GM12878 (cell line): ENCODE measurements at regions not wholly inside any gene's neighbourhood (a gene's known extent, or its start where the extent isn't known, plus 50 kb on each side); places are given as distances from the start of the nearest gene placed in this dataset.

Experiments used
- ATAC-seq: fragments of 200-7000 bp; cut with Tn5 transposase; 3 replicates; pipeline ENCODE4 v1.9.1; 2020; ENCODE audit warnings: mild to moderate bottlenecking, moderate library complexity
- BruUV-seq: library from RNA; stranded (reverse); fragments of 400-500 nt; replicated peaks from 2 replicates; lab custom pipeline; 2021; lab: Mats Ljungman, UMichigan
- CTCF ChIA-PET: fragments of 300-600 bp; sonication (Branson Sonifier 250); formaldehyde crosslinking; extraction: SDS; loops from one replicate; lab custom pipeline; 2021; ENCODE audit warnings: inconsistent platforms; lab: Yijun Ruan, JAX
- POLR2A ChIA-PET: fragments of 350-600 bp; formaldehyde crosslinking; extraction: SDS; loops from one replicate; lab custom pipeline; 2021; ENCODE audit warnings: inconsistent platforms; lab: Charles Lee
- RAD21 ChIA-PET: fragments of 300-600 bp; sonication (Branson Sonifier 250); formaldehyde crosslinking; loops from one replicate; lab custom pipeline; 2023; ENCODE audit warnings: antibody characterized with exemption; ENCODE audit not compliant: unreplicated experiment; lab: Charles Lee
- SMC1A ChIA-PET: fragments of 300-600 bp; sonication (Branson Sonifier 250); formaldehyde crosslinking; loops from one replicate; lab custom pipeline; 2023; ENCODE audit not compliant: unreplicated experiment, uncharacterized antibody; lab: Charles Lee
- DNase-seq: peaks from one replicate; pipeline ENCODE4 v3.0.0-alpha.2; 2011; ENCODE audit warnings: low read depth, low spot score
- FAIRE-seq: peaks from 3 replicates; lab custom pipeline; 2011; peaks lifted over from hg19 to GRCh38; lab: Jason Lieb, UNC
- H2AFZ ChIP-seq: 2 replicates; pipeline ENCODE4 v1.6.0; 2011; ENCODE audit warnings: low read depth, low read length, control low read depth; ENCODE audit not compliant: control insufficient read depth
- H3K27ac ChIP-seq: 2 replicates; pipeline ENCODE4 v1.5.1; 2011; ENCODE audit warnings: control low read depth; ENCODE audit not compliant: control insufficient read depth, insufficient read depth
- H3K27me3 ChIP-seq, 2 experiments: replicated peaks in 1 of 2; 2 replicates each; pipeline versions ENCODE4 v1.6.0 to v1.6.1; 2011; ENCODE audit warnings: low read length in 1 of 2; ENCODE audit not compliant: control insufficient read depth in 2 of 2, insufficient read depth in 2 of 2
- H3K36me3 ChIP-seq, 2 experiments: 2 replicates each; pipeline ENCODE4 v1.5.1; 2011; ENCODE audit warnings: low read length in 1 of 2; ENCODE audit not compliant: control insufficient read depth in 2 of 2, insufficient read depth in 2 of 2
- H3K4me1 ChIP-seq: 2 replicates; pipeline ENCODE4 v1.6.1; 2011; ENCODE audit warnings: mild to moderate bottlenecking, low read length, moderate library complexity, mixed read lengths; ENCODE audit not compliant: control insufficient read depth, insufficient read depth
- H3K4me2 ChIP-seq: 2 replicates; pipeline ENCODE4 v1.6.0; 2011; ENCODE audit warnings: control low read depth; ENCODE audit not compliant: control insufficient read depth, insufficient read depth
- H3K4me3 ChIP-seq: fragments of 200-600 bp; sonication (generic); 2 replicates; pipeline ENCODE4 v1.5.1; 2016
- H3K79me2 ChIP-seq: 2 replicates; pipeline ENCODE4 v1.6.0; 2011; ENCODE audit warnings: low read length; ENCODE audit not compliant: control insufficient read depth, insufficient read depth
- H3K9ac ChIP-seq: 2 replicates; pipeline ENCODE4 v1.8.0; 2011; ENCODE audit warnings: low read length, control low read depth, mixed read lengths; ENCODE audit not compliant: control insufficient read depth, insufficient read depth
- H3K9me3 ChIP-seq: replicated peaks from 3 replicates; pipeline ENCODE4 v1.5.1; 2011; ENCODE audit warnings: mild to moderate bottlenecking, low read length; ENCODE audit not compliant: control insufficient read depth, insufficient read depth
- H4K20me1 ChIP-seq: 2 replicates; pipeline ENCODE4 v1.6.0; 2011; ENCODE audit not compliant: control insufficient read depth, insufficient read depth
- CBX5 ChIP-seq: sonication (generic); IDR thresholded peaks from 2 replicates; pipeline ENCODE4 v1.6.1; 2016; ENCODE audit warnings: low read depth, moderate library complexity, mild to moderate bottlenecking, inconsistent platforms
- CHD1 ChIP-seq: IDR thresholded peaks from 2 replicates; pipeline ENCODE4 v1.6.1; 2012; ENCODE audit warnings: low read depth, low read length, improper control_type of control experiment
- CHD4 ChIP-seq: fragments of 200-600 bp; sonication (generic); IDR thresholded peaks from 2 replicates; pipeline ENCODE4 v1.6.1; 2016; ENCODE audit warnings: mild to moderate bottlenecking
- FOXK2 ChIP-seq: fragments of 450-650 bp; IDR thresholded peaks from 2 replicates; pipeline ENCODE4 v1.6.1; 2017; ENCODE audit warnings: mild to moderate bottlenecking, moderate library complexity
- JUND ChIP-seq: IDR thresholded peaks from 2 replicates; pipeline ENCODE4 v1.6.1; 2012; ENCODE audit warnings: low read depth, mild to moderate bottlenecking, low read length, improper control_type of control experiment, moderate library complexity
- MYC ChIP-seq: IDR thresholded peaks from 2 replicates; pipeline ENCODE4 v1.6.1; 2011; ENCODE audit warnings: mild to moderate bottlenecking, low read length, moderate library complexity, inconsistent platforms; ENCODE audit not compliant: insufficient read depth, insufficient replicate concordance, insufficient read length, severe bottlenecking
- NR2F1 ChIP-seq: fragments of 450-650 bp; conservative IDR thresholded peaks from 2 replicates; pipeline ENCODE4 v1.6.1; 2017; ENCODE audit warnings: mild to moderate bottlenecking
- POLR2A ChIP-seq: IDR thresholded peaks from 2 replicates; pipeline ENCODE4 v1.6.1; 2011; ENCODE audit warnings: low read depth, mild to moderate bottlenecking, low read length
- SP1 ChIP-seq: IDR thresholded peaks from one replicate; pipeline ENCODE4 v1.6.1; 2011; ENCODE audit warnings: low read depth, low read length
- SREBF2 ChIP-seq: IDR thresholded peaks from 2 replicates; pipeline ENCODE4 v1.6.1; 2012; ENCODE audit warnings: mild to moderate bottlenecking, low read length
- ZBTB4 ChIP-seq: fragments of 450-650 bp; formaldehyde crosslinking; IDR thresholded peaks from 2 replicates; pipeline ENCODE4 v1.4.0; 2022; ENCODE audit warnings: mild to moderate bottlenecking, moderate library complexity
- ZNF687 ChIP-seq: fragments of 450-650 bp; IDR thresholded peaks from 2 replicates; pipeline ENCODE4 v1.6.1; 2017; ENCODE audit warnings: mild to moderate bottlenecking, moderate library complexity
- WGBS: methylation state at CpG from one replicate; pipeline ENCODE4 v1.1.6; 2016; ENCODE audit warnings: low lambda C conversion rate; ENCODE audit not compliant: insufficient replicate concordance, insufficient coverage; ENCODE audit errors: missing lambda C conversion rate; 5-methylcytosine and 5-hydroxymethylcytosine counted together
- in situ Hi-C: fragments of 300-500 bp; cut with MboI; formaldehyde crosslinking; loops from 9 replicates; pipeline ENCODE4 v1.14.3; 2018; ENCODE audit warnings: mixed read lengths
- intact Hi-C: fragments of 100-400 bp; cut with micrococcal nuclease; formaldehyde crosslinking; loops from one replicate; pipeline ENCODE4 v1.14.2; 2022; ENCODE audit not compliant: unreplicated experiment
- TF ChIP-seq, protein P1 (sequence below): IDR thresholded peaks from 2 replicates; pipeline ENCODE4 v1.6.1; 2012; ENCODE audit warnings: improper control_type of control experiment, low read depth, low read length; ENCODE audit not compliant: insufficient replicate concordance

- POLR2A ChIA-PET: interaction anchor here (1.1 kb wide), 1 partner anchor 79 kb away, joined by 3 read pairs; no protein-coding TSS in a partner anchor
- SMC1A ChIA-PET: interaction anchor here (1.3 to 3.3 kb wide), 4 partner anchors 11 to 354 kb away, joined by 3 to 19 read pairs (median 6); no protein-coding TSS in a partner anchor
- Histone ChIP-seq H3K36me3 (no peaks in the 10 kb centered on the region), H3K4me3 (no peak overlapping the region), H3K27me3 (no peaks in the 10 kb centered on the region), H3K27ac (no peak overlapping the region), H3K79me2 (no peaks in the 10 kb centered on the region), H3K4me2 (no peak overlapping the region), H3K4me1 (no peaks in the 10 kb centered on the region), H3K9ac (no peak overlapping the region), H2AFZ (no peak overlapping the region), H4K20me1 (no peaks in the 10 kb centered on the region), H3K9me3 (no peaks in the 10 kb centered on the region)
- no TSS peak for BruUV-seq
- in situ Hi-C loops (no loop called here), intact Hi-C loops (no loop called here)
- ATAC-seq (no peak), DNase-seq (no peak), FAIRE-seq (no peak)
- CTCF ChIA-PET: interaction anchor here (1.1 kb wide), 1 partner anchor 348 kb away, joined by 3 read pairs; no protein-coding TSS in a partner anchor
- RAD21 ChIA-PET: no interaction called here
- 23% methylated on average over 5 of the region's 5 CpGs for WGBS
- no peak for TF ChIP-seq NR2F1
- TF ChIP-seq POLR2A: no peak
- TF ChIP-seq ZNF687: no peak
- no peak for TF ChIP-seq MYC
- TF ChIP-seq FOXK2: no peak
- no peak for TF ChIP-seq JUND
- TF ChIP-seq CHD1: no peak
- TF ChIP-seq CHD4: no peak
- no peak for TF ChIP-seq SP1
- no peak for TF ChIP-seq ZBTB4 (CRISPR knock-in tag)
- TF ChIP-seq, protein P1, sequence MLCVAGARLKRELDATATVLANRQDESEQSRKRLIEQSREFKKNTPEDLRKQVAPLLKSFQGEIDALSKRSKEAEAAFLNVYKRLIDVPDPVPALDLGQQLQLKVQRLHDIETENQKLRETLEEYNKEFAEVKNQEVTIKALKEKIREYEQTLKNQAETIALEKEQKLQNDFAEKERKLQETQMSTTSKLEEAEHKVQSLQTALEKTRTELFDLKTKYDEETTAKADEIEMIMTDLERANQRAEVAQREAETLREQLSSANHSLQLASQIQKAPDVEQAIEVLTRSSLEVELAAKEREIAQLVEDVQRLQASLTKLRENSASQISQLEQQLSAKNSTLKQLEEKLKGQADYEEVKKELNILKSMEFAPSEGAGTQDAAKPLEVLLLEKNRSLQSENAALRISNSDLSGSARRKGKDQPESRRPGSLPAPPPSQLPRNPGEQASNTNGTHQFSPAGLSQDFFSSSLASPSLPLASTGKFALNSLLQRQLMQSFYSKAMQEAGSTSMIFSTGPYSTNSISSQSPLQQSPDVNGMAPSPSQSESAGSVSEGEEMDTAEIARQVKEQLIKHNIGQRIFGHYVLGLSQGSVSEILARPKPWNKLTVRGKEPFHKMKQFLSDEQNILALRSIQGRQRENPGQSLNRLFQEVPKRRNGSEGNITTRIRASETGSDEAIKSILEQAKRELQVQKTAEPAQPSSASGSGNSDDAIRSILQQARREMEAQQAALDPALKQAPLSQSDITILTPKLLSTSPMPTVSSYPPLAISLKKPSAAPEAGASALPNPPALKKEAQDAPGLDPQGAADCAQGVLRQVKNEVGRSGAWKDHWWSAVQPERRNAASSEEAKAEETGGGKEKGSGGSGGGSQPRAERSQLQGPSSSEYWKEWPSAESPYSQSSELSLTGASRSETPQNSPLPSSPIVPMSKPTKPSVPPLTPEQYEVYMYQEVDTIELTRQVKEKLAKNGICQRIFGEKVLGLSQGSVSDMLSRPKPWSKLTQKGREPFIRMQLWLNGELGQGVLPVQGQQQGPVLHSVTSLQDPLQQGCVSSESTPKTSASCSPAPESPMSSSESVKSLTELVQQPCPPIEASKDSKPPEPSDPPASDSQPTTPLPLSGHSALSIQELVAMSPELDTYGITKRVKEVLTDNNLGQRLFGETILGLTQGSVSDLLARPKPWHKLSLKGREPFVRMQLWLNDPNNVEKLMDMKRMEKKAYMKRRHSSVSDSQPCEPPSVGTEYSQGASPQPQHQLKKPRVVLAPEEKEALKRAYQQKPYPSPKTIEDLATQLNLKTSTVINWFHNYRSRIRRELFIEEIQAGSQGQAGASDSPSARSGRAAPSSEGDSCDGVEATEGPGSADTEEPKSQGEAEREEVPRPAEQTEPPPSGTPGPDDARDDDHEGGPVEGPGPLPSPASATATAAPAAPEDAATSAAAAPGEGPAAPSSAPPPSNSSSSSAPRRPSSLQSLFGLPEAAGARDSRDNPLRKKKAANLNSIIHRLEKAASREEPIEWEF: no peak
- TF ChIP-seq SREBF2: no peak
- no peak for TF ChIP-seq CBX5
Measured at GRCh38 chr17:70525961-70526360, 356.6 kb downstream of the KCNJ2 start.
